ENCODE measurements at regions not wholly inside any gene's neighbourhood (a gene's known extent, or its start where the extent isn't known, plus 50 kb on each side); places are given as distances from the start of the nearest gene placed in this dataset.
"Not testable (repeated sequence)": the region's sequence is repeated elsewhere in the genome, so short reads cannot be mapped to it uniquely, and the experiment has no call there.

DNA sequence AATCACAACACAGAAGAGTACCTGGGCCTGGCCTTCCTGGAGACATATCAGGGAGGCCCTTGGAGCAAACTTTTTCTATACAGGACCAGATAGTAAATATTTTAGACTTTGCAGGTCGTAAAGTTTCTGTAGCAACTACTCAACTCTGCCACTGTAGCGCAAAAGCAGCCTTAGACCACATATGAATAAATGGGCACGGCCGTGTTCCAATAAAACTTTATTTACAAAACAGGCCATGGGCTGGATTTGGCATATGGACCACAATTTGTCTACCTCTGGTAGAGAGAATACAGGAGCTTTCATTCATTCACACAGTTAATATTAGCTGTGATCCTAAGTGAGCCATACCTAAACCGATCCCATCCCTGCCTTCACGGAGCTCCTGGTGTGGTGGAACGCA lies 98.6 kb upstream of the CAB39 start:
- H3K27ac ChIP-seq (replicated peaks), result no peak overlapping the region
- no peaks in the 10 kb centered on the region for H3K27me3 ChIP-seq (ENCODE audit: insufficient read depth, poor library complexity, severe bottlenecking)
- no peak for TF ChIP-seq GABPA (IDR thresholded peaks at IDR 0.05; ENCODE audit: low read depth)
- TF ChIP-seq, protein P1, sequence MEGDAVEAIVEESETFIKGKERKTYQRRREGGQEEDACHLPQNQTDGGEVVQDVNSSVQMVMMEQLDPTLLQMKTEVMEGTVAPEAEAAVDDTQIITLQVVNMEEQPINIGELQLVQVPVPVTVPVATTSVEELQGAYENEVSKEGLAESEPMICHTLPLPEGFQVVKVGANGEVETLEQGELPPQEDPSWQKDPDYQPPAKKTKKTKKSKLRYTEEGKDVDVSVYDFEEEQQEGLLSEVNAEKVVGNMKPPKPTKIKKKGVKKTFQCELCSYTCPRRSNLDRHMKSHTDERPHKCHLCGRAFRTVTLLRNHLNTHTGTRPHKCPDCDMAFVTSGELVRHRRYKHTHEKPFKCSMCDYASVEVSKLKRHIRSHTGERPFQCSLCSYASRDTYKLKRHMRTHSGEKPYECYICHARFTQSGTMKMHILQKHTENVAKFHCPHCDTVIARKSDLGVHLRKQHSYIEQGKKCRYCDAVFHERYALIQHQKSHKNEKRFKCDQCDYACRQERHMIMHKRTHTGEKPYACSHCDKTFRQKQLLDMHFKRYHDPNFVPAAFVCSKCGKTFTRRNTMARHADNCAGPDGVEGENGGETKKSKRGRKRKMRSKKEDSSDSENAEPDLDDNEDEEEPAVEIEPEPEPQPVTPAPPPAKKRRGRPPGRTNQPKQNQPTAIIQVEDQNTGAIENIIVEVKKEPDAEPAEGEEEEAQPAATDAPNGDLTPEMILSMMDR (IDR thresholded peaks at IDR 0.05; ENCODE audit: insufficient read depth, low read length), result no peak
- no peak for TF ChIP-seq REST (IDR thresholded peaks at IDR 0.05; ENCODE audit: insufficient replicate concordance, low read depth)
- no peak for TF ChIP-seq POLR2AphosphoS5 (IDR thresholded peaks at IDR 0.05; ENCODE audit: low read depth)
- TF ChIP-seq SPI1 (IDR thresholded peaks at IDR 0.05; ENCODE audit: borderline replicate concordance, low read depth), result no peak
- DNase-seq (ENCODE audit: low read depth in 1 of 2, low spot score in 1 of 2), result no peak
- no peak overlapping the region for H3K4me3 ChIP-seq (replicated peaks; ENCODE audit: insufficient read depth, low read length)

GRCh38 chr2:230614913-230615332 lies 97.7 kb upstream of the CAB39 start:
- no peaks in the 10 kb centered on the region for H3K27me3 ChIP-seq (ENCODE audit: insufficient read depth, poor library complexity, severe bottlenecking)
- H3K27ac ChIP-seq (replicated peaks), result no peak overlapping the region
- no peak for TF ChIP-seq POLR2AphosphoS5 (IDR thresholded peaks at IDR 0.05; ENCODE audit: low read depth)
- TF ChIP-seq, protein P1 (IDR thresholded peaks at IDR 0.05; ENCODE audit: insufficient read depth, low read length), result no peak
- no peak for TF ChIP-seq SPI1 (IDR thresholded peaks at IDR 0.05; ENCODE audit: borderline replicate concordance, low read depth)
- TF ChIP-seq REST (IDR thresholded peaks at IDR 0.05; ENCODE audit: insufficient replicate concordance, low read depth), result no peak
- TF ChIP-seq GABPA (IDR thresholded peaks at IDR 0.05; ENCODE audit: low read depth), result no peak
- H3K4me3 ChIP-seq (replicated peaks; ENCODE audit: insufficient read depth, low read length), result no peak overlapping the region
- DNase-seq (ENCODE audit: low read depth in 1 of 2, low spot score in 1 of 2), result no peak

- not testable (repeated sequence) for DNase-seq (ENCODE audit: low read depth in 1 of 2, low spot score in 1 of 2); H3K4me3 ChIP-seq (replicated peaks; ENCODE audit: insufficient read depth, low read length); H3K27me3 ChIP-seq (ENCODE audit: insufficient read depth, poor library complexity, severe bottlenecking); H3K27ac ChIP-seq (replicated peaks)
Measured at GRCh38 chr2:230617256-230617706, 95.4 kb upstream of the CAB39 start.

DNA sequence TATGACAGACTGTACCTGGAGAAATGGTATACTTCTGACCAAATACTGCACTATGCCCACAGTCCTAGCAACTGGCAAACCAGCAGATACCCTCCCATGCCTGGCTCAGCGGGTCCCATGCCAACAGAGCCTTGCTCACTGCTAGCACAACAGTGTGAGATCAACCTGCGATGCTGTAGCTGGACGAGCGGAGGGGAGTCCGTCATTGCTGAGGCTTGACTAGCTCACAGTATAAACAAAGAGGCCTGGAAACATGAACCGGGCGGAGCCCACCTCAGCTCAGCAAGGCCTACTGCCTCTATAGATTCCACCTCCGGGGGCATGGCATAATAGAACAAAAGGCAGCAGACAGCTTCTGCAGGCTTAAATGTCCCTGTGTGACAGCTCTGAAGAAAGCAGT lies 93.2 kb upstream of the CAB39 start:
- H3K27me3 ChIP-seq (ENCODE audit: insufficient read depth, poor library complexity, severe bottlenecking), result no peaks in the 10 kb centered on the region
- no peak overlapping the region for H3K4me3 ChIP-seq (replicated peaks; ENCODE audit: insufficient read depth, low read length)
- no peak for DNase-seq (ENCODE audit: low read depth in 1 of 2, low spot score in 1 of 2)
- no peak overlapping the region for H3K27ac ChIP-seq (replicated peaks)
- TF ChIP-seq SPI1 (IDR thresholded peaks at IDR 0.05; ENCODE audit: borderline replicate concordance, low read depth), result no peak
- TF ChIP-seq, protein P1 (IDR thresholded peaks at IDR 0.05; ENCODE audit: insufficient read depth, low read length), result no peak
- TF ChIP-seq REST (IDR thresholded peaks at IDR 0.05; ENCODE audit: insufficient replicate concordance, low read depth), result no peak
- no peak for TF ChIP-seq POLR2AphosphoS5 (IDR thresholded peaks at IDR 0.05; ENCODE audit: low read depth)
- no peak for TF ChIP-seq GABPA (IDR thresholded peaks at IDR 0.05; ENCODE audit: low read depth)

GRCh38 chr2:230625220-230625619 lies 87.4 kb upstream of the CAB39 start:
- H3K27ac ChIP-seq (replicated peaks); H3K4me3 ChIP-seq (replicated peaks; ENCODE audit: insufficient read depth, low read length); H3K27me3 ChIP-seq (ENCODE audit: insufficient read depth, poor library complexity, severe bottlenecking); DNase-seq (ENCODE audit: low read depth in 1 of 2, low spot score in 1 of 2): not testable (repeated sequence)

DNA sequence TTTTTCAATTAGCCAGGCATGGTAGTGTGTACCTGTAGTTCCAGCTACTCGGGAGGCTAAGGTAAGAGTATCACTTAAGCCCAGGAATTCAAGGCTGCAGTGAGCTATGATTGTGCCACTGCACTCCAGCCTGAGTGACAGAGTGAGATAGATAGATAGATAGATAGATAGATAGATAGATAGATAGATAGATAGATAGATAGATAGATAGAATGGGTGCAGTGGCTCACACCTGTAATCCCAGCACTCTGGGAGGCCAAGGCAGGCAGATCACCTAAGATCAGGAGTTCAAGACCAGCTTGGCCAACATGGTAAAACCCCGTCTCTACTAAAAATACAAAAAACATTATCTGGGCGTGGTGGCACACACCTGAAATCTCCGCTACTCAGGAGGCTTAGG lies 85.6 kb upstream of the CAB39 start:
- not testable (repeated sequence) for H3K27me3 ChIP-seq (ENCODE audit: insufficient read depth, poor library complexity, severe bottlenecking); DNase-seq (ENCODE audit: low read depth in 1 of 2, low spot score in 1 of 2)

More for the DNA sequence above, 85.6 kb upstream of the CAB39 start:
- not testable (repeated sequence) for H3K27ac ChIP-seq (replicated peaks); H3K4me3 ChIP-seq (replicated peaks; ENCODE audit: insufficient read depth, low read length)

All from HL-60 (cell line).